ENCODE measurements at regions not wholly inside any gene's neighbourhood (a gene's known extent, or its start where the extent isn't known, plus 50 kb on each side); places are given as distances from the start of the nearest gene placed in this dataset.

DNA sequence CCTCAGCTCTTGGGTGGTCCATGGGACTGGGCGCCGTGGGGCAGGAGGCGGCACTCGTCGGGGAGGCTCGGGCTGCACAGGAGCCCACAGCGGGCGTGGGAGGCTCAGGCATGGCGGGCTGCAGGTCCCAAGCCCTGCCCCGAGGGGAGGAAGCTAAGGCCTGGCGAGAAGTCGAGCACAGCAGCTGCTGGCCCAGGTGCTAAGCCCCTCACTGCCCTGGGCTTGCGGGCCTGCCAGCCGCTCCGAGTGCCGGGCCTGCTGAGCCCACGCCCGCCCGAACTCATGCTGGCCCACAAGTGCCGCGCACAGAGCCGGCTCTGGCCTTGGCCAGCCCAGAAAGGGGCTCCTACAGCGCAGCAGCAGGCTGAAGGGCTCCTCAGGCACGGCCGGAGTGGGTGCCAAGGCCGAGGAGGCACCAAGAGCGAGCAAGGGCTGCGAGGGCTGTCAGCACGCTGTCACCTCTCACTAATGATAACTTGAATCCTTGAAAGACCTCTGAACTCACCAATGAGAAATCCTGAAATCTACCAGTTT, 1506.8 kb upstream of the WWC1 start:
- H3K4me1 Mint-ChIP-seq (ENCODE audit: low read depth): no peaks in the 10 kb centered on the region
- TF ChIP-seq, protein P1, sequence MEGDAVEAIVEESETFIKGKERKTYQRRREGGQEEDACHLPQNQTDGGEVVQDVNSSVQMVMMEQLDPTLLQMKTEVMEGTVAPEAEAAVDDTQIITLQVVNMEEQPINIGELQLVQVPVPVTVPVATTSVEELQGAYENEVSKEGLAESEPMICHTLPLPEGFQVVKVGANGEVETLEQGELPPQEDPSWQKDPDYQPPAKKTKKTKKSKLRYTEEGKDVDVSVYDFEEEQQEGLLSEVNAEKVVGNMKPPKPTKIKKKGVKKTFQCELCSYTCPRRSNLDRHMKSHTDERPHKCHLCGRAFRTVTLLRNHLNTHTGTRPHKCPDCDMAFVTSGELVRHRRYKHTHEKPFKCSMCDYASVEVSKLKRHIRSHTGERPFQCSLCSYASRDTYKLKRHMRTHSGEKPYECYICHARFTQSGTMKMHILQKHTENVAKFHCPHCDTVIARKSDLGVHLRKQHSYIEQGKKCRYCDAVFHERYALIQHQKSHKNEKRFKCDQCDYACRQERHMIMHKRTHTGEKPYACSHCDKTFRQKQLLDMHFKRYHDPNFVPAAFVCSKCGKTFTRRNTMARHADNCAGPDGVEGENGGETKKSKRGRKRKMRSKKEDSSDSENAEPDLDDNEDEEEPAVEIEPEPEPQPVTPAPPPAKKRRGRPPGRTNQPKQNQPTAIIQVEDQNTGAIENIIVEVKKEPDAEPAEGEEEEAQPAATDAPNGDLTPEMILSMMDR (IDR thresholded peaks at IDR 0.05): no peak
- H3K36me3 Mint-ChIP-seq (ENCODE audit: low read depth): no peaks in the 10 kb centered on the region
- H3K27me3 Mint-ChIP-seq (ENCODE audit: low read depth): peaks cover 2% of the 10 kb centered on the region
- peaks cover 9% of the 10 kb centered on the region for H3K9me3 Mint-ChIP-seq (ENCODE audit: low read depth)
- no peak overlapping the region for H3K4me3 Mint-ChIP-seq (ENCODE audit: unreplicated experiment)
- no peak overlapping the region for H3K27ac Mint-ChIP-seq (ENCODE audit: unreplicated experiment)
- no peak for DNase-seq (ENCODE audit: low spot score)

DNA sequence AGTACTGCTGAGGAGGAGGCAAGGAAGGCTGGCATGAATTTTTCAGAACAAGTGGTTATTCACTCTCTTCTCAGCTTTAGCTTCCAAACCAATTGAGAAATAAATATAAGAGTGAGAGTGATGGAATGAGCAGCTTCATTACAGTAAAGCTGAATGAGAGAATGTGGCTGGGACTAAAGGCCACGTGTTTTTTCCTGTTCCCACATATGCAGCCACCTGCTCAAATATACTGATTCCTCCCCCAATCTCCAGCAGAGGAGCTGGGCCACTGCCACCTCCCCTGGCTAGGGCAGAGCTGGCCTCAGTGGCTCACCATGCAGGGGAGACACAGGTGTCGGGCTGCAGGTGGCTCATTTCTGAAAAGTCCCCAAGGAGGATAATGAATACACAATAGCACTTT, 1505.3 kb upstream of the WWC1 start:
- no peak for DNase-seq (ENCODE audit: low spot score)
- no peak overlapping the region for H3K27ac Mint-ChIP-seq (ENCODE audit: unreplicated experiment)
- H3K4me3 Mint-ChIP-seq (ENCODE audit: unreplicated experiment): no peak overlapping the region
- peaks cover 2% of the 10 kb centered on the region for H3K27me3 Mint-ChIP-seq (ENCODE audit: low read depth)
- H3K36me3 Mint-ChIP-seq (ENCODE audit: low read depth): no peaks in the 10 kb centered on the region
- TF ChIP-seq, protein P1 (IDR thresholded peaks at IDR 0.05): no peak
- H3K9me3 Mint-ChIP-seq (ENCODE audit: low read depth): peaks cover 11% of the 10 kb centered on the region
- H3K4me1 Mint-ChIP-seq (ENCODE audit: low read depth): no peaks in the 10 kb centered on the region

DNA sequence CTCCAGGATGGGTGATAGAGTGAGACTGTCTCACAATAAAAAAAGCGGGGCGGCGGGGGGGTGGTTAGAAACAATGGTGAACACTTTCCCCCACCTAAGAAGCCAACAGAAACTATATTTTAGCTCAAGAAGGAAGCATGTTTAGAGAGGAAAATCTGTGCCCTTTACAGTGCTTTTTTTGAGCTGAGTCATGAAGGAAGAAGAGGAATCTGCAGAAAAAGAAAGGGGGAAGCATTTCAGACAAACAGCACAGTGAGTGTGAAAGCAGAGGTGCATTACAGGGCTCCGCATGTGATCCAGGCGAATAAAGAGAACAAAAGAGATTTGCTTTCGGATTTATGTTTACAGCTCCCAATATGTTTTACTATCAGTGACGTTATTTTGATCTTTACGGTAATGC, 1504.6 kb upstream of the WWC1 start:
- TF ChIP-seq, protein P1 (IDR thresholded peaks at IDR 0.05): no peak
- peaks cover 11% of the 10 kb centered on the region for H3K9me3 Mint-ChIP-seq (ENCODE audit: low read depth)
- no peaks in the 10 kb centered on the region for H3K4me1 Mint-ChIP-seq (ENCODE audit: low read depth)
- DNase-seq (ENCODE audit: low spot score): no peak
- no peak overlapping the region for H3K4me3 Mint-ChIP-seq (ENCODE audit: unreplicated experiment)
- H3K27ac Mint-ChIP-seq (ENCODE audit: unreplicated experiment): no peak overlapping the region
- peaks cover 2% of the 10 kb centered on the region for H3K27me3 Mint-ChIP-seq (ENCODE audit: low read depth)
- H3K36me3 Mint-ChIP-seq (ENCODE audit: low read depth): no peaks in the 10 kb centered on the region

DNA sequence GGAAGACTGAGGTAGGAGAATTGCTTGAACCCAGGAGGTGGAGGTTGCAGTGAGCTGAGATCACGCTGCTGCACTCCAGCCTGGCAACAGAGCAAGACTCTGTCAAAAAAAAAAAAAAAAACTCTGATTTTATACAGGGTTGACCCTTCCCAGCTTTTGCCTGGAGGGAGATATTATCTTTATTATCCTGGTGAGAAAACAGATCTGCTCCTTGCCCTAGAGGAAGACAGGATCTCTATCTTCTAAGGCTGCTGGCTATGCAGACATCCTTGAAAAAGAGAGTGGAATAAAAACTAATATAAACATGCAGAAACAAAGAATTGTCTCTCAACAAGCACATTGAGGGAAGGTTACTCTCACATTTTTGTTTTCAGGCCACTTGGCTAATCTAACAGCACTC, 1503.4 kb upstream of the WWC1 start:
- Mint-ChIP-seq H3K36me3 (ENCODE audit: low read depth) (no peaks in the 10 kb centered on the region), H3K27ac (ENCODE audit: unreplicated experiment) (no peak overlapping the region), H3K9me3 (ENCODE audit: low read depth) (peaks cover 13% of the 10 kb centered on the region), H3K27me3 (ENCODE audit: low read depth) (peaks cover 2% of the 10 kb centered on the region), H3K4me1 (ENCODE audit: low read depth) (no peaks in the 10 kb centered on the region), H3K4me3 (ENCODE audit: unreplicated experiment) (no peak overlapping the region)
- TF ChIP-seq, protein P1 (IDR thresholded peaks at IDR 0.05): no peak
- no peak for DNase-seq (ENCODE audit: low spot score)

DNA sequence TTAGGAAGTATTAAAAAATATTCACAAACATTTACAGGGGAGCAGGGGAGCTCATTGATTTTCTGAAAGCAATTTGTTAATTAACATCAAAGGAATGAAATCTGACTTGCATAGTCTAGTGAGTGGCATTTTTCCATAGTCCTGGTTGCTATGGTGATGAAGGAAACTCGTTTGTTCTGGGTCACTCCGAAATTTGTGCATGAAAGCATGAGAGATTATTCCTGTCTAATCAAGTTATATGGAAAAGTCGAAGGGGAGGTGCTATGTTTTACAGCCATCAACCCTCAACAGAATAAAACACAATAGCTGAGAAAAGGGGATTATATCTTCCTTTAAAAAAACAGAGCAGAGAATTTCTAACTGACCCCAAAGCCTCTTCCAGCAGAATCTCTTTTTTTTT, 1495.7 kb upstream of the WWC1 start:
- H3K4me3 Mint-ChIP-seq (ENCODE audit: unreplicated experiment): no peak overlapping the region
- no peak overlapping the region for H3K27ac Mint-ChIP-seq (ENCODE audit: unreplicated experiment)
- TF ChIP-seq, protein P1 (IDR thresholded peaks at IDR 0.05): no peak
- no peaks in the 10 kb centered on the region for H3K4me1 Mint-ChIP-seq (ENCODE audit: low read depth)
- no peaks in the 10 kb centered on the region for H3K27me3 Mint-ChIP-seq (ENCODE audit: low read depth)
- no peaks in the 10 kb centered on the region for H3K36me3 Mint-ChIP-seq (ENCODE audit: low read depth)
- peaks cover 20% of the 10 kb centered on the region for H3K9me3 Mint-ChIP-seq (ENCODE audit: low read depth)
- DNase-seq (ENCODE audit: low spot score): no peak
